Neural cell (in vitro differentiated cells): ENCODE measurements at regions not wholly inside any gene's neighbourhood (a gene's known extent, or its start where the extent isn't known, plus 50 kb on each side); places are given as distances from the start of the nearest gene placed in this dataset.

Source experiments
- POLR2AphosphoS5 ChIP-seq: IDR thresholded peaks from 2 replicates; pipeline ENCODE4 v1.6.1; 2012
- RAD21 ChIP-seq: fragments of 450-650 bp; conservative IDR thresholded peaks from 2 replicates; pipeline ENCODE4 v1.6.1; 2014; ENCODE audit warnings: antibody characterized with exemption, mild to moderate bottlenecking, moderate library complexity
- TF ChIP-seq, protein P1 (sequence below): fragments of 450-650 bp; IDR thresholded peaks from 2 replicates; pipeline ENCODE4 v1.5.1; 2014; ENCODE audit warnings: antibody characterized with exemption, mild to moderate bottlenecking, moderate library complexity; ENCODE audit not compliant: poor library complexity, severe bottlenecking
- TF ChIP-seq, protein P2 (sequence below): IDR thresholded peaks from 2 replicates; pipeline ENCODE4 v1.6.1; 2012; ENCODE audit warnings: borderline replicate concordance

DNA sequence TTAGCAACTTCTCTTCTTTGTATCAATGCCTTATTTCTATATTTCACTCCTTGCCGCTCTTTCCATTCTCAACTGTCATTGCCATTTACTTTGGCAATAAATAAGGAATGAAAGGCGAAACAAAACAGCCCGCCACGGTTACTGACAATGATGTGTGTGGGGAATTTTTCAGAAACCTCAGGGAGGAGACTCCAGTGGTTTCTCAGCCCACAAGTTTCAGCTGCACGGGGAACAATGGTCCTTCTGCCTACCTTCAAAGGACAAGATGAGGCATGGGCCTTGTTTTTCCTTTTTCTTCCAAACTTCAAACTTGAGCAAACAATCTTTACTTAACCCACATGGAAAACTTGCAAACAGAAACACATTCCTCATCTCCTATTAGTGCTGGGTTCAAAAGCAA is 409.4 kb downstream of the METTL15 start:
- TF ChIP-seq RAD21: no peak
- TF ChIP-seq, protein P1, sequence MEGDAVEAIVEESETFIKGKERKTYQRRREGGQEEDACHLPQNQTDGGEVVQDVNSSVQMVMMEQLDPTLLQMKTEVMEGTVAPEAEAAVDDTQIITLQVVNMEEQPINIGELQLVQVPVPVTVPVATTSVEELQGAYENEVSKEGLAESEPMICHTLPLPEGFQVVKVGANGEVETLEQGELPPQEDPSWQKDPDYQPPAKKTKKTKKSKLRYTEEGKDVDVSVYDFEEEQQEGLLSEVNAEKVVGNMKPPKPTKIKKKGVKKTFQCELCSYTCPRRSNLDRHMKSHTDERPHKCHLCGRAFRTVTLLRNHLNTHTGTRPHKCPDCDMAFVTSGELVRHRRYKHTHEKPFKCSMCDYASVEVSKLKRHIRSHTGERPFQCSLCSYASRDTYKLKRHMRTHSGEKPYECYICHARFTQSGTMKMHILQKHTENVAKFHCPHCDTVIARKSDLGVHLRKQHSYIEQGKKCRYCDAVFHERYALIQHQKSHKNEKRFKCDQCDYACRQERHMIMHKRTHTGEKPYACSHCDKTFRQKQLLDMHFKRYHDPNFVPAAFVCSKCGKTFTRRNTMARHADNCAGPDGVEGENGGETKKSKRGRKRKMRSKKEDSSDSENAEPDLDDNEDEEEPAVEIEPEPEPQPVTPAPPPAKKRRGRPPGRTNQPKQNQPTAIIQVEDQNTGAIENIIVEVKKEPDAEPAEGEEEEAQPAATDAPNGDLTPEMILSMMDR: no peak
- TF ChIP-seq, protein P2, sequence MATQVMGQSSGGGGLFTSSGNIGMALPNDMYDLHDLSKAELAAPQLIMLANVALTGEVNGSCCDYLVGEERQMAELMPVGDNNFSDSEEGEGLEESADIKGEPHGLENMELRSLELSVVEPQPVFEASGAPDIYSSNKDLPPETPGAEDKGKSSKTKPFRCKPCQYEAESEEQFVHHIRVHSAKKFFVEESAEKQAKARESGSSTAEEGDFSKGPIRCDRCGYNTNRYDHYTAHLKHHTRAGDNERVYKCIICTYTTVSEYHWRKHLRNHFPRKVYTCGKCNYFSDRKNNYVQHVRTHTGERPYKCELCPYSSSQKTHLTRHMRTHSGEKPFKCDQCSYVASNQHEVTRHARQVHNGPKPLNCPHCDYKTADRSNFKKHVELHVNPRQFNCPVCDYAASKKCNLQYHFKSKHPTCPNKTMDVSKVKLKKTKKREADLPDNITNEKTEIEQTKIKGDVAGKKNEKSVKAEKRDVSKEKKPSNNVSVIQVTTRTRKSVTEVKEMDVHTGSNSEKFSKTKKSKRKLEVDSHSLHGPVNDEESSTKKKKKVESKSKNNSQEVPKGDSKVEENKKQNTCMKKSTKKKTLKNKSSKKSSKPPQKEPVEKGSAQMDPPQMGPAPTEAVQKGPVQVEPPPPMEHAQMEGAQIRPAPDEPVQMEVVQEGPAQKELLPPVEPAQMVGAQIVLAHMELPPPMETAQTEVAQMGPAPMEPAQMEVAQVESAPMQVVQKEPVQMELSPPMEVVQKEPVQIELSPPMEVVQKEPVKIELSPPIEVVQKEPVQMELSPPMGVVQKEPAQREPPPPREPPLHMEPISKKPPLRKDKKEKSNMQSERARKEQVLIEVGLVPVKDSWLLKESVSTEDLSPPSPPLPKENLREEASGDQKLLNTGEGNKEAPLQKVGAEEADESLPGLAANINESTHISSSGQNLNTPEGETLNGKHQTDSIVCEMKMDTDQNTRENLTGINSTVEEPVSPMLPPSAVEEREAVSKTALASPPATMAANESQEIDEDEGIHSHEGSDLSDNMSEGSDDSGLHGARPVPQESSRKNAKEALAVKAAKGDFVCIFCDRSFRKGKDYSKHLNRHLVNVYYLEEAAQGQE: no peak
- TF ChIP-seq POLR2AphosphoS5: no peak
